ENCODE measurements at regions not wholly inside any gene's neighbourhood (a gene's known extent, or its start where the extent isn't known, plus 50 kb on each side); places are given as distances from the start of the nearest gene placed in this dataset.
"Not testable (repeated sequence)": the region's sequence is repeated elsewhere in the genome, so short reads cannot be mapped to it uniquely, and the experiment has no call there.

DNA sequence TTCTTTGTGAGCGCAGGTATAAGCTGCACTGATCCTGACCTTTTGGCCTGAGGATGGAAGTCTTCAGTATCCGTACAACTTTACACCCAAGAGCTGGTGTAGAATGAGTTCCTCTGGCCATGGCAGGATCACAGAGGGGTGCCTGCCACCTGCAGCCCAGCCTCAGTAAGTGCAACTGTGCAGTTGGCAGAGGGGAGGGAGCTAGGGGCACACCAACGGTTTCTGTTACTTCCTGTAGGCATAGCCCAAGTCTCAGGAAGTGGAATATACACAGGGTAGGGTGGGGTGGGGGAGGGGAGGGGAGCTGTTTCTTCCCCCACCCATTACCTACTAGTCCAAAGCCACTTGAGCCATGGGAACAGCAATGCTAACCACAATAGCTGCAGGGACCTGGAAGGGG, 85.4 kb upstream of the GBA3 start:
- ChIA-PET RAD21 (ENCODE audit: unreplicated experiment) (interaction anchor here (0.6 to 4.8 kb wide), 52 partner anchors 11 to 369 kb away, joined by 3 to 66 read pairs (median 6); partner anchors contain the start of gene GBA3), CTCF (interaction anchor here (0.6 to 5.1 kb wide), 54 partner anchors 11 to 478 kb away, joined by 3 to 117 read pairs (median 4); partner anchors contain the start of gene GBA3), POLR2A (interaction anchor here (0.7 to 1.0 kb wide), 7 partner anchors 11 to 197 kb away, joined by 3 to 4 read pairs (median 3); no protein-coding TSS in a partner anchor), SMC1A (ENCODE audit: uncharacterized antibody, unreplicated experiment) (interaction anchor here (0.6 to 5.0 kb wide), 48 partner anchors 9 to 416 kb away, joined by 3 to 101 read pairs (median 5); partner anchors contain the start of gene GBA3)
- intact Hi-C loops (cut with micrococcal nuclease; ENCODE audit: unreplicated experiment), result loop anchor here (1.0 to 5.0 kb wide), 2 partner anchors 80 to 197 kb away; no protein-coding TSS in a partner anchor
- in situ Hi-C loops (cut with MboI), result no loop called here
- peak; percentile 93 for ATAC-seq
- Histone ChIP-seq H3K79me2 (ENCODE audit: control insufficient read depth, insufficient read depth, low read length) (no peaks in the 10 kb centered on the region), H3K4me1 (ENCODE audit: control insufficient read depth, insufficient read depth, low read length) (no peaks in the 10 kb centered on the region), H3K27ac (ENCODE audit: control insufficient read depth, insufficient read depth) (no peak overlapping the region), H3K9ac (ENCODE audit: control insufficient read depth, insufficient read depth, low read length) (no peak overlapping the region), H3K9me3 (replicated peaks; ENCODE audit: control insufficient read depth, insufficient read depth, low read length) (no peaks in the 10 kb centered on the region), H3K4me2 (ENCODE audit: control insufficient read depth, insufficient read depth) (no peak overlapping the region), H3K36me3 (ENCODE audit: control insufficient read depth in 2 of 2, insufficient read depth in 2 of 2, low read length in 1 of 2) (no peaks in the 10 kb centered on the region), H3K4me3 (no peak overlapping the region), H2AFZ (ENCODE audit: control insufficient read depth, low read depth, low read length) (no peak overlapping the region), H4K20me1 (ENCODE audit: control insufficient read depth, insufficient read depth) (no peaks in the 10 kb centered on the region), H3K27me3 (replicated peaks in 1 of 2; ENCODE audit: control insufficient read depth in 2 of 2, insufficient read depth in 2 of 2, low read length in 1 of 2) (no peaks in the 10 kb centered on the region)
- 29% methylated on average over 3 of the region's 3 CpGs for WGBS (ENCODE audit: insufficient coverage, insufficient replicate concordance, low lambda C conversion rate, missing lambda C conversion rate)
- no peak for FAIRE-seq
- TF ChIP-seq ZBED1 (IDR thresholded peaks at IDR 0.05; ENCODE audit: borderline replicate concordance), result no peak
- TF ChIP-seq, protein P1, sequence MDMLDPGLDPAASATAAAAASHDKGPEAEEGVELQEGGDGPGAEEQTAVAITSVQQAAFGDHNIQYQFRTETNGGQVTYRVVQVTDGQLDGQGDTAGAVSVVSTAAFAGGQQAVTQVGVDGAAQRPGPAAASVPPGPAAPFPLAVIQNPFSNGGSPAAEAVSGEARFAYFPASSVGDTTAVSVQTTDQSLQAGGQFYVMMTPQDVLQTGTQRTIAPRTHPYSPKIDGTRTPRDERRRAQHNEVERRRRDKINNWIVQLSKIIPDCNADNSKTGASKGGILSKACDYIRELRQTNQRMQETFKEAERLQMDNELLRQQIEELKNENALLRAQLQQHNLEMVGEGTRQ (IDR thresholded peaks at IDR 0.05; ENCODE audit: borderline replicate concordance, low read depth, low read length), result no peak
- peak; percentile 30; the same call in 1 of the 2 replicates for TF ChIP-seq RAD21 (IDR thresholded peaks at IDR 0.05; ENCODE audit: insufficient read depth, low read depth, low read length)
- TF ChIP-seq YY1 (IDR thresholded peaks at IDR 0.05; ENCODE audit: low read depth, low read length), result 0 out of 2 replicates have a peak, but pooled peaks have one; percentile 21
- TF ChIP-seq, protein P2, sequence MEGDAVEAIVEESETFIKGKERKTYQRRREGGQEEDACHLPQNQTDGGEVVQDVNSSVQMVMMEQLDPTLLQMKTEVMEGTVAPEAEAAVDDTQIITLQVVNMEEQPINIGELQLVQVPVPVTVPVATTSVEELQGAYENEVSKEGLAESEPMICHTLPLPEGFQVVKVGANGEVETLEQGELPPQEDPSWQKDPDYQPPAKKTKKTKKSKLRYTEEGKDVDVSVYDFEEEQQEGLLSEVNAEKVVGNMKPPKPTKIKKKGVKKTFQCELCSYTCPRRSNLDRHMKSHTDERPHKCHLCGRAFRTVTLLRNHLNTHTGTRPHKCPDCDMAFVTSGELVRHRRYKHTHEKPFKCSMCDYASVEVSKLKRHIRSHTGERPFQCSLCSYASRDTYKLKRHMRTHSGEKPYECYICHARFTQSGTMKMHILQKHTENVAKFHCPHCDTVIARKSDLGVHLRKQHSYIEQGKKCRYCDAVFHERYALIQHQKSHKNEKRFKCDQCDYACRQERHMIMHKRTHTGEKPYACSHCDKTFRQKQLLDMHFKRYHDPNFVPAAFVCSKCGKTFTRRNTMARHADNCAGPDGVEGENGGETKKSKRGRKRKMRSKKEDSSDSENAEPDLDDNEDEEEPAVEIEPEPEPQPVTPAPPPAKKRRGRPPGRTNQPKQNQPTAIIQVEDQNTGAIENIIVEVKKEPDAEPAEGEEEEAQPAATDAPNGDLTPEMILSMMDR (IDR thresholded peaks at IDR 0.05 in 2 of 3, conservative IDR thresholded peaks at IDR 0.05 in 1 of 3; ENCODE audit: control insufficient read depth in 2 of 3, extremely low read depth in 1 of 3, insufficient read depth in 1 of 3, low read depth in 3 of 3, low read length in 3 of 3), result peak; percentile 15 to 61 (median 56); a peak in 5 of 6 replicates
- no peak for TF ChIP-seq SMAD5 (IDR thresholded peaks at IDR 0.05; ENCODE audit: low read depth)
- no peak for TF ChIP-seq HDAC6 (IDR thresholded peaks at IDR 0.05; ENCODE audit: unreplicated experiment)
- TF ChIP-seq SMC3 (IDR thresholded peaks at IDR 0.05; ENCODE audit: borderline replicate concordance, low read length), result peak; percentile 51; the same call in 1 of the 2 replicates
- TF ChIP-seq MEF2B (IDR thresholded peaks at IDR 0.05; ENCODE audit: partially characterized antibody, poor library complexity, severe bottlenecking), result no peak
- TF ChIP-seq NFXL1 (IDR thresholded peaks at IDR 0.05; ENCODE audit: borderline replicate concordance), result no peak
- no TSS peak for BruUV-seq (replicated peaks)
- no peak for DNase-seq (ENCODE audit: low read depth, low spot score)

DNA sequence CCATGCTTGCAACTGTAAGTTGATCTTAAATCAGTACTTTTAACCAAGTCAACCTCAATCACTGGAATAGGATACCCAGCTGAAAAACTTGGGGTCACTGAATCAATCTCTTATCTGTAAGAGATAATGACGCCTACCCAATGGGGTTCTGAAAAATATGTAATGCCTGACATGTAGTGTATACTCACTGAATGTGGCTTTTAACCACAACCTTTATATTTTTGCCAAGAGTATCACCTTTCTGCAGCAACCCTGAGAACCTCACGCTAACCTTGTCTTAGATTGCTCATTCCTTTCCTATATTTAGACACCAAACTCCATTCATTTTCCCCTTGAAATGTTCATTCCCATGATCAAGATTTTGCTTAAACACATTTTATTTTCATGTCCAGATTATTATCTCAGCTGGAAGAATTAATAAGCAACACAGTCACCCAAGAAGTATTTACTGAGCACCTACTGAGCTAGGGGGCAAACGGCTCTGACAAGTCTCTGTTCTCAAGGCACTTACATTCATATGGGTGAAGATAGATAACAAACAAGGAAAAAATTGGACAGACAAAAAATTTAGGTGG, 82.7 kb upstream of the GBA3 start:
- not testable (repeated sequence) for BruUV-seq (replicated peaks)

More for the DNA sequence above, 82.7 kb upstream of the GBA3 start:
- H4K20me1 ChIP-seq (ENCODE audit: control insufficient read depth, insufficient read depth); H3K27me3 ChIP-seq (replicated peaks in 1 of 2; ENCODE audit: control insufficient read depth in 2 of 2, insufficient read depth in 2 of 2, low read length in 1 of 2); H3K36me3 ChIP-seq (ENCODE audit: control insufficient read depth in 2 of 2, insufficient read depth in 2 of 2, low read length in 1 of 2); H3K4me3 ChIP-seq; DNase-seq (ENCODE audit: low read depth, low spot score); H3K9ac ChIP-seq (ENCODE audit: control insufficient read depth, insufficient read depth, low read length); H3K4me1 ChIP-seq (ENCODE audit: control insufficient read depth, insufficient read depth, low read length); ATAC-seq; H3K27ac ChIP-seq (ENCODE audit: control insufficient read depth, insufficient read depth); H2AFZ ChIP-seq (ENCODE audit: control insufficient read depth, low read depth, low read length); POLR2A ChIA-PET; H3K79me2 ChIP-seq (ENCODE audit: control insufficient read depth, insufficient read depth, low read length); RAD21 ChIA-PET (ENCODE audit: unreplicated experiment); H3K4me2 ChIP-seq (ENCODE audit: control insufficient read depth, insufficient read depth); H3K9me3 ChIP-seq (replicated peaks; ENCODE audit: control insufficient read depth, insufficient read depth, low read length); FAIRE-seq: not testable (repeated sequence)
- CTCF ChIA-PET, result interaction anchor here (1.2 to 1.8 kb wide), 2 partner anchors 200 to 203 kb away, joined by 3 to 5 read pairs; no protein-coding TSS in a partner anchor
- intact Hi-C loops (cut with micrococcal nuclease; ENCODE audit: unreplicated experiment) (loop anchor here (5.0 kb wide), 1 partner anchor 77 kb away; no protein-coding TSS in a partner anchor), in situ Hi-C loops (cut with MboI) (loop anchor here (5.0 kb wide), 1 partner anchor 203 kb away; no protein-coding TSS in a partner anchor)
- SMC1A ChIA-PET (ENCODE audit: uncharacterized antibody, unreplicated experiment), result interaction anchor here (0.9 to 1.7 kb wide), 3 partner anchors 70 to 193 kb away, joined by 3 to 7 read pairs (median 3); no protein-coding TSS in a partner anchor
- WGBS (ENCODE audit: insufficient coverage, insufficient replicate concordance, low lambda C conversion rate, missing lambda C conversion rate), result 28% methylated on average over 3 of the region's 3 CpGs

Data from GM12878 (cell line).